SU-DHL-6 (cell line): ENCODE measurements at regions not wholly inside any gene's neighbourhood (a gene's known extent, or its start where the extent isn't known, plus 50 kb on each side); places are given as distances from the start of the nearest gene placed in this dataset.

Experiments used
- CTCF ChIP-seq: fragments of 200-600 bp; sonication (generic); IDR thresholded peaks from one replicate; pipeline ENCODE4 v1.5.1; 2017; ENCODE audit warnings: antibody characterized with exemption, mild to moderate bottlenecking, low read length, moderate library complexity; ENCODE audit not compliant: insufficient read depth, poor library complexity, severe bottlenecking
- EZH2phosphoT487 ChIP-seq: fragments of 200-600 bp; sonication (generic), shearing (Covaris generic); conservative IDR thresholded peaks from 2 replicates; pipeline ENCODE4 v1.6.1; 2018; ENCODE audit warnings: mild to moderate bottlenecking, antibody characterized with exemption, low read length, moderate library complexity, mixed read lengths

- TF ChIP-seq CTCF = no peak
- no peak for TF ChIP-seq EZH2phosphoT487
Observed at GRCh38 chr1:193533853-193534252, 347.4 kb upstream of the B3GALT2 start.
